DMS 273 (cell line): ENCODE measurements at regions not wholly inside any gene's neighbourhood (a gene's known extent, or its start where the extent isn't known, plus 50 kb on each side); places are given as distances from the start of the nearest gene placed in this dataset.

ENCODE experiments used
- DNase-seq: peaks from one replicate; lab custom pipeline; 2025; ENCODE audit not compliant: unreplicated experiment; lab: John Stamatoyannopoulos, UW

GRCh38 chr10:59082249-59082648 is 94.2 kb upstream of the PHYHIPL start:
- DNase-seq, result no peak

GRCh38 chr10:59085054-59085453 is 91.4 kb upstream of the PHYHIPL start:
- no peak for DNase-seq

- no peak for DNase-seq
These were observed 90.5 kb upstream of the PHYHIPL start for GRCh38 chr10:59085711-59086502.

GRCh38 chr10:59087486-59087885 is 89.0 kb upstream of the PHYHIPL start:
- DNase-seq, result no peak

- no peak for DNase-seq
These were observed 87.4 kb upstream of the PHYHIPL start for GRCh38 chr10:59088912-59089573.

GRCh38 chr10:59090817-59091622 is 85.4 kb upstream of the PHYHIPL start:
- no peak for DNase-seq

GRCh38 chr10:59093461-59093860 is 83.0 kb upstream of the PHYHIPL start:
- no peak for DNase-seq

- no peak for DNase-seq
These were observed 79.8 kb upstream of the PHYHIPL start for GRCh38 chr10:59096631-59097030.

GRCh38 chr10:59098387-59098786 is 78.1 kb upstream of the PHYHIPL start:
- DNase-seq, result peak; percentile 58

- DNase-seq, result peak; percentile 81
These were observed 77.5 kb upstream of the PHYHIPL start for GRCh38 chr10:59098831-59099452.

- DNase-seq, result peak; percentile 44
These were observed 77.0 kb upstream of the PHYHIPL start for GRCh38 chr10:59099481-59099880.

- no peak for DNase-seq
These were observed 74.0 kb upstream of the PHYHIPL start for GRCh38 chr10:59102394-59102793.

- DNase-seq, result no peak
These were observed 72.3 kb upstream of the PHYHIPL start for GRCh38 chr10:59104186-59104585.

- DNase-seq, result no peak
These were observed 70.0 kb upstream of the PHYHIPL start for GRCh38 chr10:59106441-59106840.

GRCh38 chr10:59107147-59107546 is 69.3 kb upstream of the PHYHIPL start:
- no peak for DNase-seq

- no peak for DNase-seq
These were observed 68.1 kb upstream of the PHYHIPL start for GRCh38 chr10:59108296-59108870.

- no peak for DNase-seq
These were observed 67.6 kb upstream of the PHYHIPL start for GRCh38 chr10:59108886-59109288.

- no peak for DNase-seq
These were observed 66.6 kb upstream of the PHYHIPL start for GRCh38 chr10:59109826-59110225.

- no peak for DNase-seq
These were observed 52.3 kb upstream of the PHYHIPL start for GRCh38 chr10:59124187-59124586.

GRCh38 chr10:59125666-59126065 is 50.8 kb upstream of the PHYHIPL start:
- DNase-seq, result no peak

- no peak for DNase-seq
These were observed 50.2 kb upstream of the PHYHIPL start for GRCh38 chr10:59126261-59126660.
